ENCODE measurements at regions not wholly inside any gene's neighbourhood (a gene's known extent, or its start where the extent isn't known, plus 50 kb on each side); places are given as distances from the start of the nearest gene placed in this dataset.

GRCh38 chr14:66163023-66163422 lies 323.1 kb upstream of the CCDC196 start:
- no peak overlapping the region for H2AFZ ChIP-seq (ENCODE audit: low read length)
- H3K36me3 ChIP-seq (ENCODE audit: control insufficient read depth, insufficient read depth, low read length) = no peaks in the 10 kb centered on the region
- TF ChIP-seq CTCF (conservative IDR thresholded peaks at IDR 0.05 in 1 of 2, IDR thresholded peaks at IDR 0.05 in 1 of 2; ENCODE audit: low read depth in 1 of 2, low read length in 2 of 2) (no peak), EZH2 (IDR thresholded peaks at IDR 0.05; ENCODE audit: low read length, missing control alignments) (no peak)
- no peak overlapping the region for H3K4me2 ChIP-seq (ENCODE audit: extremely low read depth, insufficient read depth, low read length)
- H3K4me1 ChIP-seq (ENCODE audit: control insufficient read depth, extremely low read depth, insufficient read depth, low read length) = no peaks in the 10 kb centered on the region
- no peaks in the 10 kb centered on the region for H3K79me2 ChIP-seq (ENCODE audit: control insufficient read depth, insufficient read depth, low read length)
- no peaks in the 10 kb centered on the region for H3K9me3 ChIP-seq (ENCODE audit: control insufficient read depth, insufficient read depth, low read depth, low read length)
- no peak overlapping the region for H3K9ac ChIP-seq (ENCODE audit: insufficient read depth, low read length)
- no peak for DNase-seq (ENCODE audit: low read depth in 2 of 2)
- no peak overlapping the region for H3K27ac ChIP-seq (ENCODE audit: insufficient read depth, low read length)
- no peak overlapping the region for H3K4me3 ChIP-seq (replicated peaks in 1 of 4; ENCODE audit: control extremely low read depth in 1 of 4, insufficient read depth in 1 of 4, low read depth in 3 of 4, low read length in 4 of 4)
- H3K27me3 ChIP-seq (ENCODE audit: control insufficient read depth, insufficient read depth, low read length) = no peaks in the 10 kb centered on the region
- no peaks in the 10 kb centered on the region for H4K20me1 ChIP-seq (ENCODE audit: control insufficient read depth, extremely low read depth, insufficient read depth, low read length)

GRCh38 chr14:66165337-66165736 lies 320.8 kb upstream of the CCDC196 start:
- H3K9ac ChIP-seq (ENCODE audit: insufficient read depth, low read length) = no peak overlapping the region
- no peaks in the 10 kb centered on the region for H3K79me2 ChIP-seq (ENCODE audit: control insufficient read depth, insufficient read depth, low read length)
- no peak for TF ChIP-seq EZH2 (IDR thresholded peaks at IDR 0.05; ENCODE audit: low read length, missing control alignments)
- no peak for TF ChIP-seq CTCF (conservative IDR thresholded peaks at IDR 0.05 in 1 of 2, IDR thresholded peaks at IDR 0.05 in 1 of 2; ENCODE audit: low read depth in 1 of 2, low read length in 2 of 2)
- H3K4me3 ChIP-seq (replicated peaks in 1 of 4; ENCODE audit: control extremely low read depth in 1 of 4, insufficient read depth in 1 of 4, low read depth in 3 of 4, low read length in 4 of 4) = no peak overlapping the region
- no peak overlapping the region for H3K27ac ChIP-seq (ENCODE audit: insufficient read depth, low read length)
- H4K20me1 ChIP-seq (ENCODE audit: control insufficient read depth, extremely low read depth, insufficient read depth, low read length) = no peaks in the 10 kb centered on the region
- H2AFZ ChIP-seq (ENCODE audit: low read length) = no peak overlapping the region
- no peaks in the 10 kb centered on the region for H3K4me1 ChIP-seq (ENCODE audit: control insufficient read depth, extremely low read depth, insufficient read depth, low read length)
- no peaks in the 10 kb centered on the region for H3K27me3 ChIP-seq (ENCODE audit: control insufficient read depth, insufficient read depth, low read length)
- no peaks in the 10 kb centered on the region for H3K36me3 ChIP-seq (ENCODE audit: control insufficient read depth, insufficient read depth, low read length)
- H3K4me2 ChIP-seq (ENCODE audit: extremely low read depth, insufficient read depth, low read length) = no peak overlapping the region
- no peaks in the 10 kb centered on the region for H3K9me3 ChIP-seq (ENCODE audit: control insufficient read depth, insufficient read depth, low read depth, low read length)
- no peak for DNase-seq (ENCODE audit: low read depth in 2 of 2)

GRCh38 chr14:66174453-66174891 lies 311.7 kb upstream of the CCDC196 start:
- Histone ChIP-seq H3K4me1 (ENCODE audit: control insufficient read depth, extremely low read depth, insufficient read depth, low read length) (no peaks in the 10 kb centered on the region), H3K36me3 (ENCODE audit: control insufficient read depth, insufficient read depth, low read length) (no peaks in the 10 kb centered on the region), H3K9me3 (ENCODE audit: control insufficient read depth, insufficient read depth, low read depth, low read length) (no peaks in the 10 kb centered on the region), H3K4me3 (replicated peaks in 1 of 4; ENCODE audit: control extremely low read depth in 1 of 4, insufficient read depth in 1 of 4, low read depth in 3 of 4, low read length in 4 of 4) (no peak overlapping the region), H4K20me1 (ENCODE audit: control insufficient read depth, extremely low read depth, insufficient read depth, low read length) (no peaks in the 10 kb centered on the region), H2AFZ (ENCODE audit: low read length) (no peak overlapping the region), H3K9ac (ENCODE audit: insufficient read depth, low read length) (no peak overlapping the region), H3K79me2 (ENCODE audit: control insufficient read depth, insufficient read depth, low read length) (no peaks in the 10 kb centered on the region), H3K27ac (ENCODE audit: insufficient read depth, low read length) (no peak overlapping the region), H3K27me3 (ENCODE audit: control insufficient read depth, insufficient read depth, low read length) (no peaks in the 10 kb centered on the region), H3K4me2 (ENCODE audit: extremely low read depth, insufficient read depth, low read length) (no peak overlapping the region)
- TF ChIP-seq CTCF (conservative IDR thresholded peaks at IDR 0.05 in 1 of 2, IDR thresholded peaks at IDR 0.05 in 1 of 2; ENCODE audit: low read depth in 1 of 2, low read length in 2 of 2) (no peak), EZH2 (IDR thresholded peaks at IDR 0.05; ENCODE audit: low read length, missing control alignments) (no peak)
- no peak for DNase-seq (ENCODE audit: low read depth in 2 of 2)

Measured in fibroblast of lung (primary cell).